HCT116 (cell line): ENCODE measurements at regions not wholly inside any gene's neighbourhood (a gene's known extent, or its start where the extent isn't known, plus 50 kb on each side); places are given as distances from the start of the nearest gene placed in this dataset.

ENCODE experiments used
- CBX3 ChIP-seq: IDR thresholded peaks from 2 replicates; pipeline ENCODE4 v1.6.1; 2012; ENCODE audit warnings: low read depth
- CEBPB ChIP-seq: IDR thresholded peaks from 2 replicates; pipeline ENCODE4 v1.6.1; 2012; ENCODE audit warnings: low read depth
- CTCF ChIP-seq, 3 experiments: fragments of 200-600 bp in 1 of 3; sonication (generic) in 1 of 3; IDR thresholded peaks in 2 of 3; conservative IDR thresholded peaks in 1 of 3; 2 replicates each; pipeline ENCODE4 v1.5.1; 2012 to 2017; ENCODE audit warnings: low read depth in 2 of 3, low read length in 2 of 3, antibody characterized with exemption in 1 of 3, borderline replicate concordance in 1 of 3, control low read depth in 1 of 3, mild to moderate bottlenecking in 1 of 3, mixed read lengths in 1 of 3, mixed run types in 1 of 3, moderate library complexity in 1 of 3; ENCODE audit not compliant: insufficient read depth in 1 of 3
- POLR2A ChIP-seq: IDR thresholded peaks from 2 replicates; pipeline ENCODE4 v1.7.0; 2011; ENCODE audit warnings: borderline replicate concordance; ENCODE audit not compliant: insufficient read depth, insufficient read length; ENCODE audit errors: extremely low read depth
- SIN3A ChIP-seq: IDR thresholded peaks from 2 replicates; pipeline ENCODE4 v1.6.1; 2012; ENCODE audit warnings: low read depth
- YY1 ChIP-seq: IDR thresholded peaks from 2 replicates; pipeline ENCODE4 v1.6.1; 2011; ENCODE audit warnings: low read length, low read depth, moderate library complexity, mild to moderate bottlenecking; ENCODE audit not compliant: insufficient replicate concordance; ENCODE audit errors: extremely low read depth

- TF ChIP-seq CEBPB (no peak), CTCF (IDR thresholded peaks at IDR 0.05 in 2 of 3, conservative IDR thresholded peaks at IDR 0.05 in 1 of 3; ENCODE audit: borderline replicate concordance in 1 of 3, insufficient read depth in 1 of 3, low read depth in 2 of 3, low read length in 2 of 3) (no peak), POLR2A (no peak), SIN3A (no peak), YY1 (no peak), CBX3 (no peak)
Observed at GRCh38 chr4:37066159-37066558, 178.4 kb upstream of the NWD2 start.
